HG02981 (cell line): ENCODE measurements at regions not wholly inside any gene's neighbourhood (a gene's known extent, or its start where the extent isn't known, plus 50 kb on each side); places are given as distances from the start of the nearest gene placed in this dataset.

ENCODE experiments used
- ATAC-seq: cut with Tn5 transposase; IDR thresholded peaks from one replicate; pipeline ENCODE4 v1.9.1; 2021; ENCODE audit warnings: mild to moderate bottlenecking, moderate library complexity; ENCODE audit not compliant: unreplicated experiment

GRCh38 chr1:4397196-4397595, 257.2 kb upstream of the AJAP1 start:
- no peak for ATAC-seq

- ATAC-seq = no peak
Observed at GRCh38 chr1:4402032-4402431, 252.4 kb upstream of the AJAP1 start.

GRCh38 chr1:4404854-4405590, 249.4 kb upstream of the AJAP1 start:
- ATAC-seq = no peak

- no peak for ATAC-seq
Observed at GRCh38 chr1:4407851-4408250, 246.6 kb upstream of the AJAP1 start.

GRCh38 chr1:4408380-4408779, 246.0 kb upstream of the AJAP1 start:
- no peak for ATAC-seq

GRCh38 chr1:4411862-4412261, 242.5 kb upstream of the AJAP1 start:
- ATAC-seq = no peak

GRCh38 chr1:4415476-4415875, 238.9 kb upstream of the AJAP1 start:
- ATAC-seq = no peak

- ATAC-seq = no peak
Observed at GRCh38 chr1:4416189-4416588, 238.2 kb upstream of the AJAP1 start.

GRCh38 chr1:4418021-4418420, 236.4 kb upstream of the AJAP1 start:
- no peak for ATAC-seq

GRCh38 chr1:4421986-4422385, 232.4 kb upstream of the AJAP1 start:
- no peak for ATAC-seq

GRCh38 chr1:4422504-4423289, 231.7 kb upstream of the AJAP1 start:
- ATAC-seq = no peak

- no peak for ATAC-seq
Observed at GRCh38 chr1:4424254-4424653, 230.2 kb upstream of the AJAP1 start.

- no peak for ATAC-seq
Observed at GRCh38 chr1:4424766-4425165, 229.6 kb upstream of the AJAP1 start.

- ATAC-seq = no peak
Observed at GRCh38 chr1:4425892-4426291, 228.5 kb upstream of the AJAP1 start.

- no peak for ATAC-seq
Observed at GRCh38 chr1:4428711-4429110, 225.7 kb upstream of the AJAP1 start.

GRCh38 chr1:4430406-4431365, 223.7 kb upstream of the AJAP1 start:
- no peak for ATAC-seq

GRCh38 chr1:4431491-4431890, 222.9 kb upstream of the AJAP1 start:
- ATAC-seq = no peak

- no peak for ATAC-seq
Observed at GRCh38 chr1:4433075-4433474, 221.3 kb upstream of the AJAP1 start.

GRCh38 chr1:4444086-4444485, 210.3 kb upstream of the AJAP1 start:
- ATAC-seq = no peak

GRCh38 chr1:4447778-4448420, 206.5 kb upstream of the AJAP1 start:
- no peak for ATAC-seq

- ATAC-seq = no peak
Observed at GRCh38 chr1:4449972-4450371, 204.4 kb upstream of the AJAP1 start.
